Neuronal stem cell (in vitro differentiated cells): ENCODE measurements at regions not wholly inside any gene's neighbourhood (a gene's known extent, or its start where the extent isn't known, plus 50 kb on each side); places are given as distances from the start of the nearest gene placed in this dataset.

Experiments used
- DNase-seq: peaks from one replicate; pipeline ENCODE4 v3.0.0-alpha.2; 2013; ENCODE audit warnings: low spot score
- H2AFZ ChIP-seq: one replicate; pipeline ENCODE4 v1.6.1; 2013; ENCODE audit warnings: mild to moderate bottlenecking, low read length, inconsistent platforms
- H2AK5ac ChIP-seq: 2 replicates; pipeline ENCODE4 v1.6.1; 2013; ENCODE audit warnings: low read depth, mild to moderate bottlenecking, inconsistent platforms, low read length, moderate library complexity, mixed read lengths
- H2BK120ac ChIP-seq: 2 replicates; pipeline ENCODE4 v1.6.1; 2013; ENCODE audit warnings: low read depth, mild to moderate bottlenecking, inconsistent platforms, low read length, moderate library complexity, mixed read lengths
- H2BK12ac ChIP-seq: one replicate; pipeline ENCODE4 v1.6.1; 2013; ENCODE audit warnings: low read length, inconsistent platforms
- H2BK15ac ChIP-seq: 2 replicates; pipeline ENCODE4 v1.6.1; 2013; ENCODE audit warnings: mild to moderate bottlenecking, low read length, inconsistent platforms, mixed read lengths
- H2BK5ac ChIP-seq: one replicate; pipeline ENCODE4 v1.6.1; 2013; ENCODE audit warnings: inconsistent platforms, mild to moderate bottlenecking, low read length, moderate library complexity
- H3K14ac ChIP-seq: one replicate; pipeline ENCODE4 v1.6.1; 2013; ENCODE audit warnings: low read length, inconsistent platforms
- H3K18ac ChIP-seq: 2 replicates; pipeline ENCODE4 v1.6.1; 2013; ENCODE audit warnings: low read length, inconsistent platforms
- H3K23ac ChIP-seq: 2 replicates; pipeline ENCODE4 v1.6.1; 2013; ENCODE audit warnings: low read depth, mild to moderate bottlenecking, mixed read lengths, low read length, inconsistent platforms; ENCODE audit not compliant: poor library complexity
- H3K27ac ChIP-seq: replicated peaks from 3 replicates; pipeline ENCODE4 v1.5.1; 2013; ENCODE audit warnings: low read length, inconsistent platforms
- H3K27me3 ChIP-seq, 3 experiments: 2 replicates each; pipeline ENCODE4 v1.6.1; 2013; ENCODE audit warnings: low read length in 3 of 3, mild to moderate bottlenecking in 2 of 3, inconsistent platforms in 1 of 3, low read depth in 1 of 3, mixed read lengths in 1 of 3, moderate library complexity in 1 of 3; ENCODE audit not compliant: control insufficient read depth in 3 of 3, insufficient read depth in 3 of 3
- H3K36me3 ChIP-seq, 2 donors: replicated peaks in 1 of 2; 2 replicates each; pipeline ENCODE4 v1.6.1; 2013; ENCODE audit warnings: low read length in 2 of 2; ENCODE audit not compliant: control insufficient read depth in 2 of 2, insufficient read depth in 2 of 2
- H3K4ac ChIP-seq: 2 replicates; pipeline ENCODE4 v1.6.1; 2013; ENCODE audit warnings: inconsistent platforms, mild to moderate bottlenecking, low read length, moderate library complexity
- H3K4me1 ChIP-seq, 2 donors: 1 replicate in 1 of 2; 2 replicates in 1 of 2; pipeline ENCODE4 v1.6.1; 2013; ENCODE audit warnings: low read length in 2 of 2, low read depth in 1 of 2; ENCODE audit not compliant: control insufficient read depth in 2 of 2, insufficient read depth in 1 of 2
- H3K4me2 ChIP-seq: one replicate; pipeline ENCODE4 v1.6.1; 2013; ENCODE audit warnings: mild to moderate bottlenecking, low read length, inconsistent platforms; ENCODE audit not compliant: insufficient read depth, poor library complexity, severe bottlenecking
- H3K4me3 ChIP-seq, 2 donors: 2 replicates each; pipeline ENCODE4 v1.5.1; 2013; ENCODE audit warnings: low read length in 2 of 2, mild to moderate bottlenecking in 2 of 2, inconsistent platforms in 1 of 2, moderate library complexity in 1 of 2
- H3K79me1 ChIP-seq: one replicate; pipeline ENCODE4 v1.6.1; 2013; ENCODE audit warnings: low read depth, mild to moderate bottlenecking, inconsistent platforms, low read length, moderate library complexity
- H3K9ac ChIP-seq: one replicate; pipeline ENCODE4 v1.6.1; 2013; ENCODE audit warnings: mild to moderate bottlenecking, low read depth, low read length, inconsistent platforms; ENCODE audit not compliant: poor library complexity
- H3K9me3 ChIP-seq, 2 donors: replicated peaks in 1 of 2; 2 replicates each; pipeline versions ENCODE3 to v1.6.1; 2013; ENCODE audit warnings: low read length in 2 of 2, mild to moderate bottlenecking in 2 of 2, inconsistent platforms in 1 of 2, low read depth in 1 of 2, mixed read lengths in 1 of 2, moderate library complexity in 1 of 2; ENCODE audit not compliant: control insufficient read depth in 2 of 2, insufficient read depth in 1 of 2
- H4K8ac ChIP-seq: one replicate; pipeline ENCODE4 v1.6.1; 2013; ENCODE audit warnings: low read depth, mild to moderate bottlenecking, inconsistent platforms, low read length, moderate library complexity
- H4K91ac ChIP-seq: one replicate; pipeline ENCODE4 v1.6.1; 2013; ENCODE audit warnings: low read length, low read depth, mild to moderate bottlenecking, inconsistent platforms; ENCODE audit not compliant: poor library complexity
- WGBS, 2 donors: extraction: QIAGEN DNeasy Blood & Tissue Kit; methylation state at CpG; one replicate each; pipeline ENCODE4 v1.1.7; 2013; ENCODE audit warnings: missing lambda C conversion rate in 2 of 2, mixed read lengths in 1 of 2; ENCODE audit not compliant: insufficient read length in 2 of 2, insufficient replicate concordance in 1 of 2; ENCODE audit errors: extremely low coverage in 2 of 2; 5-methylcytosine and 5-hydroxymethylcytosine counted together

DNA sequence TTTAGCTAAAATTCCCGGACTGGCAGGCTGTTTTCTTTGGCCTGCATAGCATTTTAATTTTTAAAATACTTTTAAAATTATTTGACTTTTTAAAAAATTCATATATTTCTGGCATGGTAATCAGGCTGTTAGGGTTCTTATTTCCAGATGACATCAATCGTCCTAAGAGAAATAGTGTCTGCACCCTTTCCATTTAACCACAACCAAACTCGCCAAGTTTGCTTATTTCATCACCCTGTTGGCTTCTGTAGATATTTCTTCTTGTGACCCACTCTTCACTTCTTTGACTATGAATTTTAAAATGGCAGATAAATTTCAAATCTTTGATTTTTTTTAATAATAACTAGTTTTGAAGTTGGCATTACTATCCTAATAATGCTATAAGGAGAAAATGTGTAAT is 675.7 kb upstream of the FTMT start:
- H3K23ac ChIP-seq, result no peak overlapping the region

DNA sequence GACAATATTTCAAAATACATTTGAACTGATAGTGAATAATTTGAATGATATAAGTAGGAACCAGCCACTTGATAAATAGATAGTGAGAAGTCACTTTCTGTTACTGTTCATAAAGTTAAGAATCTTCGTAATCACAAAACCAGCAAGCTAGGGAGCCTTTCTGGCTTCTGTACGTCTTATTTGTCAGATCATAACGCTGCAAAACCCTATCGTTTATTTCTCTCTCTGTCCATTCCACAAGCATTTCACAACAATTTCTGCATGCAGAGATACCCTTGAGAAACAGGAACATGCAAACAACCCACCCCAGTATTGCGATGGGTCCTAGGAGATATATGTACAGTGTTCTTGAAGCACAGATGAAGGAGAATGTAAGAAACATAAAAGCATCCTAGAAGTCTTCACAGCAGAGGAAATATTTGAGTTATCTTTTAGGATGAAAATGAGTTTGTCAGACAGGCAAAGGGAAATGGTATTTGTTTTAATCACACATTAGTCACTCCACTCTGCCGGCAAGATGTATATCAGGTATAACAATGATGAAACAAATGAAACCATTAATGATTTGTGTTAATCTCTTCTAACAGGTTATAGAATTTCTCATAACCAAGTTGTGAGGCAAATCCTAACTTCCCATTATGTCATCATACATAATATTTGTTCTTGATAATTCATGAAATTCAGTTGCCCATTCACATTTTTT is 668.7 kb upstream of the FTMT start:
- Histone ChIP-seq H2AFZ (no peak overlapping the region), H3K14ac (no peak overlapping the region), H3K4me1 (no peaks in the 10 kb centered on the region), H3K79me1 (no peaks in the 10 kb centered on the region), H2BK15ac (no peak overlapping the region), H3K9me3 (no peaks in the 10 kb centered on the region), H3K27ac (no peak overlapping the region), H3K4me3 (no peak overlapping the region), H3K36me3 (no peaks in the 10 kb centered on the region), H2AK5ac (no peak overlapping the region), H4K91ac (no peak overlapping the region), H3K4me2 (no peak overlapping the region), H3K27me3 (no peaks in the 10 kb centered on the region), H2BK120ac (no peak overlapping the region), H2BK12ac (no peak overlapping the region), H3K23ac (no peak overlapping the region), H2BK5ac (no peak overlapping the region), H3K4ac (no peak overlapping the region), H3K18ac (no peak overlapping the region), H3K9ac (no peak overlapping the region), H4K8ac (no peak overlapping the region)
- no peak for DNase-seq
- WGBS, 2 donors, result no CpG with 5 or more reads among the region's 6 CpGs

More for the DNA sequence above, 675.7 kb upstream of the FTMT start:
- Histone ChIP-seq H3K9me3 (no peaks in the 10 kb centered on the region), H3K18ac (no peak overlapping the region), H4K8ac (no peak overlapping the region), H3K27ac (no peak overlapping the region), H3K79me1 (no peaks in the 10 kb centered on the region), H3K14ac (no peak overlapping the region), H3K4me1 (no peaks in the 10 kb centered on the region), H4K91ac (no peak overlapping the region), H3K4me3 (no peak overlapping the region), H2BK5ac (no peak overlapping the region), H2BK15ac (no peak overlapping the region), H2AFZ (no peak overlapping the region), H3K9ac (no peak overlapping the region), H3K4ac (no peak overlapping the region), H2BK12ac (no peak overlapping the region), H3K4me2 (no peak overlapping the region), H3K27me3 (no peaks in the 10 kb centered on the region), H3K36me3 (no peaks in the 10 kb centered on the region), H2AK5ac (no peak overlapping the region), H2BK120ac (no peak overlapping the region)
- WGBS, 2 donors, result no CpG with 5 or more reads among the region's 3 CpGs
- no peak for DNase-seq

DNA sequence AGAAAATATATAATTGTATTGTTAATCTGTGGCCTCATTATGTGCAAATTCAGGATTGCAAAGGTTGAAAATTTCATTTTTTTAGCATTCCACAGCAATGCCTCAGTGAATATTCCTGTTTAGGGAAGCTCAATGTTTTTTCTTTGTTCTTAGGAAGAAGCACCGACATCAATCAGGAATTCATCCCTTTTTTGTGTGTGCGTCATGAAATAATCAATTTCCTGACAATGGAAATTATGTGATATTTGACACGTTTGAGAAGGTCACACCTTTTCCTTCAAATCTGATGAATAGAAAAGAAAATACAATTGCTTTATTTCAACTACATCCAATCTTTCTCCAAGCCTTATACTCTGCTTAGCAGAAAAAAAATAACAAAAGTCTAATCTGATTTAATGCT is 662.8 kb upstream of the FTMT start:
- Histone ChIP-seq H2BK12ac (no peak overlapping the region), H3K4me3 (no peak overlapping the region), H3K27me3 (no peaks in the 10 kb centered on the region), H2BK120ac (no peak overlapping the region), H2AFZ (no peak overlapping the region), H3K23ac (no peak overlapping the region), H3K9me3 (no peaks in the 10 kb centered on the region), H2AK5ac (no peak overlapping the region), H2BK5ac (no peak overlapping the region), H3K36me3 (no peaks in the 10 kb centered on the region), H2BK15ac (no peak overlapping the region), H3K4me2 (no peak overlapping the region), H3K14ac (no peak overlapping the region), H3K27ac (no peak overlapping the region), H3K79me1 (no peaks in the 10 kb centered on the region), H4K8ac (no peak overlapping the region), H3K4ac (no peak overlapping the region), H3K18ac (no peak overlapping the region), H3K4me1 (no peaks in the 10 kb centered on the region), H3K9ac (no peak overlapping the region), H4K91ac (no peak overlapping the region)
- WGBS, 2 donors, result no CpG with 5 or more reads among the region's 3 CpGs
- DNase-seq, result no peak

- Histone ChIP-seq H3K18ac (no peak overlapping the region), H2BK12ac (no peak overlapping the region), H3K14ac (no peak overlapping the region), H3K36me3 (no peaks in the 10 kb centered on the region), H2AFZ (no peak overlapping the region), H3K23ac (no peak overlapping the region), H3K9me3 (no peaks in the 10 kb centered on the region), H3K4ac (no peak overlapping the region), H3K9ac (no peak overlapping the region), H2BK120ac (no peak overlapping the region), H3K79me1 (no peaks in the 10 kb centered on the region), H2BK15ac (no peak overlapping the region), H2BK5ac (no peak overlapping the region), H2AK5ac (no peak overlapping the region), H4K91ac (no peak overlapping the region), H3K4me2 (no peak overlapping the region), H3K27ac (no peak overlapping the region), H4K8ac (no peak overlapping the region), H3K4me1 (no peaks in the 10 kb centered on the region), H3K4me3 (no peak overlapping the region), H3K27me3 (no peaks in the 10 kb centered on the region)
- no CpG with 5 or more reads among the region's 4 CpGs for WGBS, 2 donors
- DNase-seq, result no peak
These were observed 662.1 kb upstream of the FTMT start for GRCh38 chr5:121189342-121190305.
